IPS-NIHi7 (cell line): ENCODE measurements at regions not wholly inside any gene's neighbourhood (a gene's known extent, or its start where the extent isn't known, plus 50 kb on each side); places are given as distances from the start of the nearest gene placed in this dataset.
"Not testable (repeated sequence)": the region's sequence is repeated elsewhere in the genome, so short reads cannot be mapped to it uniquely, and the experiment has no call there.

Experiments used
- DNase-seq: peaks from one replicate; pipeline ENCODE4 v3.0.0; 2012; ENCODE audit warnings: mixed read lengths; ENCODE audit errors: extremely low spot score

DNA sequence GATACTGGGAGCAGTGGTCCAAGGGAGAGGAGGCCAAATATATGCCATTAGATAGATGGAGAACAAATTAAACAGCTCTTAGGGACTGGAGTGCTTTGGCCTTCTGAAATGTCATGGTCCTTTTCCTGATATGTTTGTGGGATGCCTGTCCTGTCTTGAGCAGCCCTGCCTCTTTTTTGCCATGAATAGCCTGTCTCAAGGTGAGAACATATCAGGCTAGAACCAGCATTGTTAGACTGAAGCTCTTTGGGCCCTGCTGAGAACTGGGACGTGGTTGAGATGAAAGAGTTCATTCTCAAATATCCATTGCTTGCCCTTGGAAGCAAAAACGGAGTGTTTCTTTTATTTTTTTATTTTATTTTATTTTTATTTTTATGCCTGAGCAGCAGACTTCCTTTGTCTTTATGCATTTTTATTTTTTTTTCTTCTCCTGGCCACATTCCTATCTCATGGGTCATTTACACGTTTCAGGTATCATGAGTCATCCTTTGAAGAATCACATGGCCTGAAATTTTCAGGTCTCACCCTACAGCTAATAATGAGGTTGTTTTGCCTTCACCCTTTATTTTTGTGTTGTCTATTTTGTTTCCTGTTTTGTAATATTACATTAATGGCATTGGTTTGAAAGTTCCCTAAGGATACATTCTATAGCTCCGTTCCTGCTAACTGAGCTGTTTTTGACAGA, 371.4 kb downstream of the PSAT1 start:
- peak; percentile 24 for DNase-seq

DNA sequence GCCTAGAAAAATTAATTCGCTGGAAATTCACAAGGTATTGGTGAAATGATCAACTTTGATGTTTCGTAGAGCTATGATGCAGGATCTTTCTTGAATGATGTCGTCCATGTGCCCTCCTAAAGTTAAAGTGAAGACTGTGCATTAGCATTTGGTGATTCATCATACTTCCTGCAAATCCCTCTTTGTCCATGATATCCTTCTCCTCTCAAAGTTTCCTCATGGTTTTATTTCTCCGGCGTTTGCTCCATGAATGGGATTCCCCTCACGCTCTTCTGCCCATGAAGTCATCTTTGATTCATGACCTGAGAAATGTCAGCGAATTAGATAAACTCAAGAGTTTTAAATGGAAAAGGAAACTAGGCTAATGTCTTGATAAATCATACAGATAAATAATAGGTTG, 372.7 kb downstream of the PSAT1 start:
- no peak for DNase-seq

DNA sequence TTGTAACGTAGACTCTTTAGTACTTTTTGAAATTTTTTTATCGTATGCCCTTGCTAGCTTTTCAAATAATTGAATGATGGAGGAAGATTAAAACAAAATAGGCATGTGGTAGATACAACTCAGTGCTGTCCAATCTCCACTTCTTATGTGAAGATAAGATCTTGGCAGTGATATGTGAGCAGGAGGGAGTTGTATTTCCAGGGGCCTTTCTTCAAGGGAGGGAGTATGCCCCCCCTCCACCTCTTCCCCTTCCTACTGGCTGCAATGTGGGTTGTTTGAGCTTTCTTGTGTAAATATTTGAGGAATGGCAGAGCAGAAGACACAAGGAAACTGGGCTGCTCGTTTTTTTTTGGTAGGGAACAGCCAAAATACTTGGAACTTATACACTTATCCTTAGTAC, 374.9 kb downstream of the PSAT1 start:
- DNase-seq, result no peak

DNA sequence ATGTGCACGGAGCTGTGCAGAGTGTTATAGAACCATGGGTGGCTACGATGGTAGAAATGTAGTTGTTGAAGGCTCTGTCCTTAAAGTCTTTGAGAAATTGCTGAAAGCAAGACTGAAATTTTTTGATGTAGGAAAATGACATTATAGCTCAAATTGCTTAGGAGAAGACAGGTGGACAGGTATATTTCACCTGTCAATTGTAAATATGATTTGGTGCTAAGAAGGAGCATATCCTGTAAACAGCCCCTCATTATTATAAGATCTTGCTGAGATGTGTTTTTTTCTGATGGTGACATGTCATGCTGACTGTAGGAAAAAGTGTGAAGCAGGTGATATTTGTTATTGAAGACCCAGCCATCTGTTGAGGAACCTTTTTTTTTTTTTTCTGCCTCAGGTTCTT, 377.9 kb downstream of the PSAT1 start:
- DNase-seq, result no peak

DNA sequence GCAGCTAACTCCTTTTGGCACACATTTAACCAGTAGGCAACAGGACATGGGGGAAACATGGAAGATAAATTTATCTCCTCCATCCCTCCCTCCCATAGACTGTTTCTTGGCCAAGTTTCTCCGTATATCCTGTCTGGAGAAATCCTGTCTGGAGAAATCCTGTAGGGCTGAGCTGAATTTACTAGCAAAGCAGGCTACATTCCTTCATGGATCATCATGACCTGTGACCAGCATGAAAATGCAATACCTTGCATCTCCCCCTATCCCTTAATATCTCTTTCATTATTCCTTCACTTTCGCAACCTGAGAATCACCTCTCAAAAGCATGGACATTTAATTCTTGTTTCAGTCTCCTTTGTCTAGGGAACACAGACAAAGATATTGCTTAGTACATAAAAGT, 379.1 kb downstream of the PSAT1 start:
- DNase-seq, result no peak

DNA sequence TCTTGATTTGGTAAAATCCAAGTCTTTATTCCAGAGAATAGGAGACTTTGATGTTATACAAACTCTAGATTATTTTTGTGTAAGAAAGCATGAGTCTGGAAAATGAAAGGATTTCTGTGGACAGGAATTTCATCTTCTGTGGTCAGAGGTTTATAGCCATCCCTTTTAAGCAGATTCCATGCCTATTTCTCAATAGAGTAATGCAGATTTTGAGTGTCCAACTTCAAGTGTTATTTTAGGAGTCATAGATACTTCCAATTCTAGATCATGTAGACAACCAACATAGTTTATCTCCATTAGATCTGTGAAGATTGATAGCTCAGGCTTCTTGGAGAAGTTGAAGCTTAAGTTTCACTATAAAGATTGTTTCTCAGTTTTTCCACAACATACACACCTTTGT, 379.7 kb downstream of the PSAT1 start:
- DNase-seq, result no peak

DNA sequence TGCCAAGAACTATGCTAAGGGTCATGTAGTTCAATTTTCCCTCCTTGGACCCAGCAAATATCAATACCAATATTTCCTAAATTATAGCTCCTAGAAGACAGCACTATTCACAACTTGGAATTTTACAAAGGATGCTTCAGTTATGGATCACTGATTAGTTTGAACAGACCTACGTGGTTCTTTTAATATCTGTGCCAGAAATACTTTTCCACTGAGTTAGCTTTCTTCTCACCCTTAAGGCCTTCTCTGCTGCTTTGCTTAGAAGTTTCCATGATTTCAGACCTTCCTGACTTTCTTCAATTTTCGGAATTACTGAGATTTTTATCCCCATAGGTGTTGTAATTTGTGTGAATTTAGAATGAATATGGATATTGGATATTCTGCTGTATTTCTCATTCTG, 380.4 kb downstream of the PSAT1 start:
- no peak for DNase-seq

DNA sequence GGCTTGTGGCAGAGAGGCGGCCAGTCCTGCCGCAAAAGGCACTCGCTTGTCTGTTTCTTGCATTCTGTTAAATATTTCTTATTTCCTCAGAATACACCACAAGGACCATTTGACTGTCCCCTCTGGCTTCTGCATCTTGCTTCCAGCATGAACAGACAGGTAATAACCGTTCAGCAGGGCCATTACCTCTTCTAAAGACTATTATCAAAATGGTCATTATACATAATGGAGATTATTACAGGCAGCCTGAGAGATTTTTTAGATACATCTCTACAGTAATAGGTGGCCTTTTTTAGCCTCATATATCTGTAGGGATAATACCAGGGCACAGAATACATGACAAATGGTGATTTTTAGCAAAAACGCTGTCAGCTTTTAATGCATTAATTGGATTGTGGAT, 382.0 kb downstream of the PSAT1 start:
- no peak for DNase-seq

DNA sequence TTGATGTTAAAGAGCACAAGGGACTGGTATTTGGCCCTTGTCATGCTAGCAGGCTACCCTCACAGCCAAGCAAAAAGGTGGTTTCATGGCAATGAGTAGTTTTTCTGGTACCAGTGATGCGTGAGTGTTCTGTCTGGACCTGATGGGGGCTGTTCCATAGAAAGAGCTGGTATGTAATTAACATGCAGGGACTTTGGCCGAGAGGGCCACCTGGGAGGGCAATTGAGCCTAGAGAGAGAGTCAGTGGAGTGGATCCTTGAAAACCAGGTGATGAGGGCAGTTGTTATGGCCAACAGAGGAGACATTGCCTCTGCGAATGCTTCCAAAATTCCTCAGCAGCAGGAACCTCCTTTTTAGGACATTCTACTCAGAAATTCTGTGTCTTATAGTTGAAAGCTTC, 383.3 kb downstream of the PSAT1 start:
- no peak for DNase-seq

DNA sequence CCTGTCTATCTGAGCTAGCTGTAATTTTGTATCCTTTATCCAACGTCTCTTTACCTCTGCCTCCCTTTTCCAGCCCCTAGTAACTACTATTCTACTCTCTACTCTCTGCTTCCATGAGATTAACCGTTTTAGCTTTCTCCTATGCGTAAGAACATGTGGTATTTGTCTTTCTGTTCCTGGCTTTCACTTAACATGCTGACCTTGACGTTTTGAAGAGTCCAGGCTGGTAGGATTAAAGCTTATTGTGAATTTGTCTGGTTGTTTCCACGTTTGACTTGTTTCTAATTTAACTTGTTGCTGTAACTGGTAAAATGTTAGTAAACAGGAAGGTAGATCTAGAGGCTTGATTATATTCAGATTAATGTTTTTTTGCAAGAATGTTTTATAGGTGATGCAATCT, 385.3 kb downstream of the PSAT1 start:
- DNase-seq, result no peak

DNA sequence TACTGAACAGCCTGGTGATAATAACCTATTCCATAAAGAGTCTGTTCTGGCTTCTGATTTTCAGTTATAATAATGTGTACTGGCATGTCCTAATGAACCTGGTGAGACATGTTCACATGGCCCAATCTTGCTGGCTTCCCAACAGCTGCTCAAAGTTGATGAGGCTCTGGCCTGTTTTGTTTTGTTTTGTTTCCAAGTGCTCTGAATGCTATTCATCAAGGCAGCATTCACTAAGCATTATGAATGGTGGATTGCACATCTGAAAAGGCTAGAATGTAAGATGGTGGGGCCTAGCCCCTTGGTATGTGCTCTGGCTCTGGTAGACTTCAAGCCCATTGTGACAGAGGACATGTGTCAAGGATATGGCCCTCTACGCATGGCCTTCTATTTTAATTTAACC, 388.5 kb downstream of the PSAT1 start:
- DNase-seq, result no peak

DNA sequence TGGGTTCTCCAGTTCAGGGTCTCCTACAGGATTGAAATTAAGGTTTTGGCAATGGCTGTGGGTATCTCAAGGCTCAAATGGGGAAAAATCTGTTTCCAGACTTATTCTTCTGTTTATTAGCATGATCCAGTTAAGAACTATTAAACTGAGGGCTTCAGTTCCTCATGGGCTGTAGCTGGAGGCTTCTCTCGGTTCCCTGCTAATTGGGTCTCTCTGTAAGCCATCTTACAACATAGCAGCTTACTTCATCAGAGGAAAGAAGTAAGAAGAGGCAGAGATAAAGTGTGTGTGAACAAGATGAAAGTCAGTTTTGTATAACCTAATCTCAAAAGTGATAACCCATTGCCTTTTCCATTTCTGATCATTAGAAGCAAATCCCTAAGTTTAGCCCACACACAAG, 391.9 kb downstream of the PSAT1 start:
- DNase-seq, result no peak

DNA sequence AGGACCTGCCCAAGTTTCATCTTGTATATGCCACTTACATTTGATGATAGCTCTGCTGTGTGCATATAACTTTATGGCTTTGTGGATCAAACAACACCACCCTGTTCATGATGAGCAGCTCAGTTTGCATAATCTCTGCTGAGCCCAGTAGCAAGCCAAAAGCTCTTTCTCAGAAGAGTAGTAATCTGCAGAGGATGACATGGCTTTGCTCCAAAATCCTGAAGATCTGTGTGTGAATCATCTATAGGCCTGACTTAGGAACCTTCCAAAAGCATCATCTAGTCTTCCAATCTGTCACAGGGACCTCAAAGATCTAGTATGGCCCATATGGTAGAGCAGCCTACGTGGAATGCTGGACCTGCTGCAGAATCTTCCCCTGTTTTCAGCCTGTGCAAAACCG, 394.6 kb downstream of the PSAT1 start:
- no peak for DNase-seq

DNA sequence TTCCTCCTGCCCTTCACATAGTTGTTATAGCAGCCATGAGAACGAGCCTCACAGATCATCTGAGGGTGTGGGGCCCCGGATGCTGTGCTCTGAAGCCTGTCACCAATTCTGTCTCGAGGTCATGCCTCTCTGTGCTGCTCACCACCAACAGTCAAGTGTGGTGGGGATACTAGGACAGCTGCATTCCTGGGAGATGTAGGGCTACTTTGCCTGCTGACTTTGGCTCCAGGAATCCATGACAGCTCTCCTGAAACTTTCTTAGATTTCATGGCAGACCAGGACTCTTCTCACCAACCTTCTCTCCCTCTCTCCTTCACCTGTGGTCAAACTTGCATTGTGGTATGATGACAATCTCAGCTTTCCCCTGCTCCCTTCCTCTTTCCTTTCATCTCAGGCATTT, 395.9 kb downstream of the PSAT1 start:
- no peak for DNase-seq

DNA sequence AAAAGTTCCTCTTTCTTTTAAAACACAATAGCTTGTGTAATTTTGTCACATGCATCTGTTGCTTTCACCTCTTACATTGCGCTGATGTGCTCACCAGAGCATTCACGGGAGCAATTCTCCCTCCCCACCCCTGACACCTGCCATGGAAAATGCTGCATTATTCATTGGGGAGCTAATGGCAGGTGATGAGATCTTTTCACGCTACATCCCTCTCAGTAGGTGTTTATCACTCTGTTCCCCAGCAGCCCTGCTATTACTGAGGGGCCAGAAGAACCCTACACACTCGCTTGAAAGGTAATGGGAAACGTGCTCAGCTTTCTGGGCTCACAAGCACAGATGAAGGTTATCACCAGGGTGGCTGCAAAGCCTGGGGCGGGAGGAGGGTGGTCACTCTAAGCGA, 398.0 kb downstream of the PSAT1 start:
- no peak for DNase-seq

DNA sequence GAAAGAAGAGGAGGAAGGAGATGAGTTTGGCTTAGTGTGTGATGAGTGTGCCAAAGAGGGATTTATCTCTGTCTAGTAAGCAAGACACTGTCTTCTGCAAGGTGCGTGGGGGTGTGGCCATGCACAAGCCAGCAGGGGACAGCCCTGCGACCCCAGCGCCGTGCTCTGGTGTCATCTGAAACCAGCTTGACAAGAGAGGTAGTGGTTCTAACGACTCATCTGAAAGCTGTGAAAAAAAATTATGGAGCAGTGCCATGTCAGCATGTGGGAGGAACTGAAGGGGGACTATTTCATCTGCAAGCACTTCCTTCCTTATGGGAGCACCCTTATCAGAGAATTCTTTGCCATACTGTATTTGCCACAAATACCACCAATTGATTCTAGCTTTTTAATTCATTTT, 398.6 kb downstream of the PSAT1 start:
- DNase-seq, result no peak

DNA sequence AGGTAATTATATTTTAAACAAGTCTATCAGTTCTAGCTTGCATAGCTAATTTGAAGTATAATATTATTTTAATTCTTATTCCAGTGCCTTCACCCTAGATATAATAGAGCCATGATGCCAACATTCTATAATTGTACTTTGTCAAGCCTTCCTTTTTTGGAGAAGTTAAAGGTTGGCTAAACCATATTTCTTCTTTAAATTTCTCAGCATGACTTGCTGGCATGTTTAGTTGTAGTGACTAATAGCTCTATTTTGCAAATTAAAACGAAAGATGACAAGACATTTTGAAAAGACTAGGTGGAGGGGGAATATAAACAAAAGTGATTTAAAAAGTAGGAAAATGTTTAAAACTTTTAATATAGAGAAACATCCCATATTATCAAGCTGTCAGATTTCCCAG, 400.7 kb downstream of the PSAT1 start:
- DNase-seq, result no peak

DNA sequence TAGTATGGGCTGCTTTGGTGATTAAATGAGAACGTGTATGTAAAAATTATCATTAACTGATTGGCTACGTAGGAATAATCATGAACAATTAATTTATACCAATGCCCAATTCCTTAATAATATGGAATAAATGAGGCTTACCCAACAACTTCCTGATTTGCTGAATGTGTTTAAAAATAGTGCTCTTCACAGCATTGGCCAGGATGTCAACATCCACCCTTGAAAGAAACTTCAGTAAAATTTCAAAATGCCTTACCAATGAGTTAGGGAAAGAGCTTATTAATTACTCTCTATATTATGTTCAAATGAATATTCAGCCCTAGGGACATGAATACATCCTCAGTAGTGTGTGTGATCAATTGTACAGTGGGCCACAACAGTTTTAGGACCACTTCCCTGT, 401.4 kb downstream of the PSAT1 start:
- no peak for DNase-seq

DNA sequence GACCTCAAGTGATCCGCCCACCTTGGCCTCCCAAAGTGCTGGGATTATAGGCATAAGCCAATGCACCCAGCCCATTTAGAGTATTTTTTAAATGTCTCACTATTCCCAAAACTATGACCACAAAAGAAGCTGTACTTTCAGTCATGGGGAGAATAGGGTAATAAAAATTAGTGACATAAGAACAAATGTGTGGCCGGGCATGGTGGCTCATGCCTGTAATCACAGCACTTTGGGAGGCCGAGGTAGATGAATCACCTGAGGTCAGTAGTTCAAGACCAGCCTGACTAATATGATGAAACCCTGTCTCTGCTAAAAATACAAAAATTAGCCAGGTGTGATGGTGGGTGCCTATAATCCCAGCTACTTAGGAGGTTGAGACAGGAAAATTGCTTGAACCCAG, 402.3 kb downstream of the PSAT1 start:
- not testable (repeated sequence) for DNase-seq

DNA sequence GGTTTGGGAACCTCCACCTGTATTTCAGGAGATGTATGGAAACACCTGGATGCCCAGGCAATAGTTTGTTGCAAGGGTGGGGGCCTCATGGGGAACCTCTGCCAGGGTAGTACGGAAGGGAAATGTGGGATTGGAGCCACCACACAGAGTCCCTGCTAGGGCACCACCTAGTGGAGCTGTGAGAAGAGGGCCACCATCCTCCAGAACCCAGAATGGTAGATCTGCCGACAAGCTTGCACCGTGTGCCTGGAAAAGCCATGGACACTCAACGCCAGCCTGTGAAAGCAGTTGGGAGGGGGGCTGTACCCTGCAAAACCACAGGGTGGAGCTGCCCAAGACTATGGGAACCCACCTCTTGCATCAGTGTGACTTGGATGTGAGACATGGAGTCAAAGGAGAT, 407.2 kb downstream of the PSAT1 start:
- DNase-seq, result peak; percentile 15

DNA sequence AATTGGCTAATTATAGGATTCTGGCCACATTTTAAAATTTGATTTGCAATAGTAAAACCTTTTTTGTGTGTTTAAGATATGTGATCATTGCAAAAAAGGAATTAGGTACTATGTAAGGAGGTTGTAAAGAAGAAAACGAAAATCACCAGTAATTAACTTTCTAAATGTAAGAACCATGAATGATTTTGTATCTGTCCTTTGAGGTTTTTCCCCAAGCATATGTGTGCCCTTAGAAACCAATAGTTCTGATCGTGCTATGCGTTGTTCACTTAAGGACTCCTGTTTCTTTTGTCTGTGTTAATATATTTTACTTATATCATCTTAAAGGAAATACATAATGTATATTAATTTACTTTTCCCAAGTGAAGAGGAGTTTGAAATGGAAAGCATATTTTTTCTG, 410.2 kb downstream of the PSAT1 start:
- DNase-seq, result no peak

DNA sequence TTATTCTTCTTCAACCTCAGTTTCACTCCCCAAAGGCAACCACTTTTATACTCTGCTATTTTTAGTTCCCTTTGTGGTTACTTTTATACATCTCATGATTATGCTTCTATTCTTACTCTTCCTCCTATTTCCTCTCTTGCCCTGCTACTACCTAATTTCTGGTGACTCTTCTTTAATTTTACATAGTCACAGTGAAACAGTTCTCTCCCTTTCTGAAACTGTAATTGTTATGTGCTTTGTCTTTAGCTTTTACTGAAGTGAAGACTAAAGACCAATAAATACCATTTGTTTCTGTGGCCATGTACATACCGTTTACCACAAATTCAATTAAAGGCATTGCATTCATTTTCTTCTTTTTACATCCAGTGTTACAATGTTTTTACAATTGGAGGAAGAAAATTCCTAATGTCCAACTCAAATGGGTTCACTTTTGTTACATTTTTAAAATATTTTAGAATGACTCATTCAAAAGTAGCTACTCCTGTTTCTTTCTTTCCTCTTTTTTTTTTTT, 410.6 kb downstream of the PSAT1 start:
- no peak for DNase-seq

DNA sequence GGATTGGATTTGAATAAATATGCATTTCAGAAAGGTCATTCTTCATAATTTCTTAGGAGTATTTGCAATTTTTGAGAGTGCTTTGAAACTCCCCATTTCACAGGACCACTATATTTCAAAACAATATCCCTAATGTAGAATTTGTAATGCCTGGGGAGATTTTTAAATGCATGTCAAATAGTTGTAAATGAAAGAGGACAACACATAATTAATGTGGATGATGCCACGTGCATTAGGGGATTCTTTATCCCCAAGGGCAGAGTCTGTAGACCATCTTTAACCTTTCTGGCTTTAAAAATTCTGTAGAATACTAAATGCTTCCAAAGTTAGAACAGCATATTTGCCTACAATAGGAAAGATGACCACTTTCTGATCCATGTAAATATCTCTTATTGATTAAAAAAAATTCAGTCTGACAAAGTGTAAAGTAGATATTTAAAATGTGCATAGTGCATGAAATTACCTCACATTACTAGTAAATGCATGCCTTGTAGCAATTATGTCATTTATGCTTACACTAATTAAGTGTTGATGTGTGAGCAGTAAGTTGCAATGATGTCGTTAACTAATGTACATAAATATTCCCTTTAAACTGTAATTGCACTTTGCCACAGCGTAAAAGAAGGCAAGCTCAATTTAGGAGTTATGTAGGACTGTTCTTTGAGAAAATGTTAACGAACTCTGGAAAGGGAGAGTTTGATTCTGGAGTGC, 416.1 kb downstream of the PSAT1 start:
- DNase-seq, result no peak
